ENCODE measurements at regions not wholly inside any gene's neighbourhood (a gene's known extent, or its start where the extent isn't known, plus 50 kb on each side); places are given as distances from the start of the nearest gene placed in this dataset.
"Not testable (repeated sequence)": the region's sequence is repeated elsewhere in the genome, so short reads cannot be mapped to it uniquely, and the experiment has no call there.

DNA sequence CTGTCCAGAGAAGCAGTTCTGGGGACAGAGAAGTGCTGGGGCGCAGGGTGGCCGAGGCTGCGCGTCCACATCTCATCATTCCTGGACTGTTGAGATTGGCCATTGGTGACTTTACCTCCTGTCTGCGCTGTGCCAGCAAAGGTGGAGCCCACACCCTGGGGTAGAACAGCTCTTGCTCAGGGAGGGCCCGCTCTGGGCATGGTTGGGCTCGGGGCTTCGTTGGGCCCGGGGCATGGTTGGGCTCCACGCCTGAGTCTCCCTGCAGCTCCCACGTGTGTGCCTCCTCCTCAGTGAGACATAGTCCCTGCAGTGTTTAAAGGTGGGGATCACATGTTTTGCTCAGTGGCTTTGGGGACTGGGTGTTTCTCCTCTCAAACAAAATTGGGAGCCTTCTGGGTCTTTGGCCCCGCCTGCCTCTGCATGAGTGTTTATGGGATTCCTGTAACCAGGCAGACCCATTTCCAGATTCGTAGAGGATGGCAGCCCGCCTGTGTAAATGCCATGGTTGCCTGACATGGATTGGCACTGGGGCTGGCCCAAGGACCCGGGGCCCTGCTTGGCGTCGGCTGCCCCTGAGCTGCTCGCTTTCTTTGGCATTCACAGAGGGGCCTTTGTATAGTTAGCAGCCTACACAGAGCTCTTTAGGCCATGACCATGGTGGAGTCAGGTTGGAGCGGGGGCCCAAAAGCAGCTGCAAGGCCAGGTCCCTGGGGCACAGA is 104.6 kb downstream of the TLR5 start:
- no peak overlapping the region for H3K4me3 ChIP-seq (ENCODE audit: control insufficient read depth, low read depth, low read length)
- TF ChIP-seq, protein P1, sequence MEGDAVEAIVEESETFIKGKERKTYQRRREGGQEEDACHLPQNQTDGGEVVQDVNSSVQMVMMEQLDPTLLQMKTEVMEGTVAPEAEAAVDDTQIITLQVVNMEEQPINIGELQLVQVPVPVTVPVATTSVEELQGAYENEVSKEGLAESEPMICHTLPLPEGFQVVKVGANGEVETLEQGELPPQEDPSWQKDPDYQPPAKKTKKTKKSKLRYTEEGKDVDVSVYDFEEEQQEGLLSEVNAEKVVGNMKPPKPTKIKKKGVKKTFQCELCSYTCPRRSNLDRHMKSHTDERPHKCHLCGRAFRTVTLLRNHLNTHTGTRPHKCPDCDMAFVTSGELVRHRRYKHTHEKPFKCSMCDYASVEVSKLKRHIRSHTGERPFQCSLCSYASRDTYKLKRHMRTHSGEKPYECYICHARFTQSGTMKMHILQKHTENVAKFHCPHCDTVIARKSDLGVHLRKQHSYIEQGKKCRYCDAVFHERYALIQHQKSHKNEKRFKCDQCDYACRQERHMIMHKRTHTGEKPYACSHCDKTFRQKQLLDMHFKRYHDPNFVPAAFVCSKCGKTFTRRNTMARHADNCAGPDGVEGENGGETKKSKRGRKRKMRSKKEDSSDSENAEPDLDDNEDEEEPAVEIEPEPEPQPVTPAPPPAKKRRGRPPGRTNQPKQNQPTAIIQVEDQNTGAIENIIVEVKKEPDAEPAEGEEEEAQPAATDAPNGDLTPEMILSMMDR (IDR thresholded peaks at IDR 0.05; ENCODE audit: control insufficient read depth, insufficient read depth, low read depth, low read length, missing control alignments), result no peak
- no peak for DNase-seq (ENCODE audit: low read depth)

DNA sequence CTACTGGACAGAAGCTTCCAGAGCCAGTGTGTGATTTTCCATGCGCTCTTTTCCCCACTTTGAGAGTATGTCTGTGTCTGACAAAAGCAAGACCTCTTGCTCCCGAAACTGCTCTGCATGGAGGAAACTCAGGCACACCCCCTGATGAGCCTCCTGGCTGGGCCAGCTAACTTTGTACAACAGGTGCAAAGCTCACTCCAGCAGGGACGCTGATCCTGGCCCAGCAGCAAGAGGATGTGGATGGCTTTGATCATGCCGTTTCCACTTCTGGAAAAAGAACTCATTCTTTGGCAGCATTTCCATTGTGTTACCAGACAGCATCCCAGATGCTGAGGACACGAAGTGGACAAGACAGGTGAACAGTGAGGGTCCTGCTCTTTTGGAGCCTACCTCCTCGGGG is 103.1 kb downstream of the TLR5 start:
- H3K4me3 ChIP-seq (ENCODE audit: control insufficient read depth, low read depth, low read length), result no peak overlapping the region
- DNase-seq (ENCODE audit: low read depth), result no peak
- TF ChIP-seq, protein P1 (IDR thresholded peaks at IDR 0.05; ENCODE audit: control insufficient read depth, insufficient read depth, low read depth, low read length, missing control alignments), result no peak

DNA sequence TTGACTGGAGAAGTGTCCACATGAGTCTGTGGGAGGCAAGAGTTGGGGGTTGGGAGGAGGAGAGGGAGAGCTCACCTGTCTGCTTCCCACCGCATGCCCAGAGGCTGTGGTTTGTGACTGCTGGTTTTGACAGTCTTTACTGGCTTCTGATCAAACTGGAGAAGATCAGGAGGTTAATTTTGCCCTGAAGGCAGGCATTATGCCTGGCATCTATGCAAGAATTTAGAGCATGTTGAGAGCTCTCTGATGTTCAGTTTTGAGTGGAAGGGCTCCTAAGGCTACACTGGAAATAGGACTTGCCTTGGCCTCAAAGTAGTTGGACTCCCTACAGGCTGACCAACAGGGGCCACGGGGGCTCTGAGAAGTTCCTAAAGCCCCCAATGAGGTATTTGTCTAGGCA is 101.6 kb downstream of the TLR5 start:
- TF ChIP-seq, protein P1 (IDR thresholded peaks at IDR 0.05; ENCODE audit: control insufficient read depth, insufficient read depth, low read depth, low read length, missing control alignments), result no peak

DNA sequence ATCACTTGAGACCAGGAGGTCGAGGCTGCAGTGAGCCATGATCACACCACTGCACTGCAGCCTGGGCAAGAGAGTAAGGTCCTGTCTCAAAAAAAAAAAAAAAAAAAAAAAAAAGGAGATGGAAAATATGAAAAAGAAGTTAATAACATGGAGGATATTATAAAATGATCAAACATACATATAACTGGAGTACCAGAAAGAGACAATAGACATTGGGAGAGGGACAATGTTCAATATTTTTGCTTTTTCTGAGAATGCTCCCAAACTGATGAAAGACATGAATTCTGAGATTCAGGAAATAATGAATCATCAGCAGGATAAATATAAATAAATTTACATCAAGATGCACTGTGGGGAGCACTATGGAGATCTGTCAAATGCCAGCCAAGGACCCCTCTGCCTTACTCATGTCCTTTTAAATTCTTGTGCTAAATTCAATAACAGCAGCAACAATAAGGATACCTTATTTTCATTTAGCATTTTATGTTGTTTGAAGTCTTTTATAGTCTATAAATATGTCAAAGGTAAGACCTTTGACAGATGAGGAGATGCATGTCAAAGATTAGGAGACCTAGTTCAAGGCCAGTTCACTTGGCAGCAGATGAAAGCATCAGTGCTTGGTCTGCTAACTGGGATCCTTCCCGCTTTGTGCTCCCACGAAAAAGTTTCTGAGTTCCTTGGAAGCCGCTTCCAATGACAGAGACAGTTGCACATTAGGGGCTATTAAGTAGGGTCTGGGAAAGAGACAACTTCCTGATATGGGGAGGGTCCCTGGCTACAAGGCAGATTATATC is 97.7 kb downstream of the TLR5 start:
- DNase-seq (ENCODE audit: low read depth), result no peak
- TF ChIP-seq, protein P1 (IDR thresholded peaks at IDR 0.05; ENCODE audit: control insufficient read depth, insufficient read depth, low read depth, low read length, missing control alignments), result no peak
- no peak overlapping the region for H3K4me3 ChIP-seq (ENCODE audit: control insufficient read depth, low read depth, low read length)

More for the DNA sequence above, 101.6 kb downstream of the TLR5 start:
- no peak overlapping the region for H3K4me3 ChIP-seq (ENCODE audit: control insufficient read depth, low read depth, low read length)
- no peak for DNase-seq (ENCODE audit: low read depth)

DNA sequence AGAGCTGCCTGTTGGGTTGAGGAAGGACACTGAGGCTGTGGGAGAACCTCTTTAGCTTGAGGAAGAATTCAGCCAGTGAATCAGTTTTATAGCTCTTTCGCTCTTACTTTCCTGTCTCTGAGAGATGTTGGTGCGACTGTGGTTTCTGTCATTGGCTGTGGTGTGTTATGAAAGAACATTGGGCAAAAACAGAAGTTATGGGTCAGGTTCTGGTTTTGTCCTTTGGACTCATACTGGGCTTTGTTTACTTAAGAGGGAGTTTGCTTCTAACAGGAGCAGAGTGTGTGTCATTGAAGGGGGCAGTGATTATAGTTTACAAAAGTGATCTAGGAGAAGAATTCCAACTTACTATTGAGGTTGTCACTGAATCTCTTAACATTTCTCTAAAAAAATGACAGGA is 97.0 kb downstream of the TLR5 start:
- no peak for DNase-seq (ENCODE audit: low read depth)
- TF ChIP-seq, protein P1 (IDR thresholded peaks at IDR 0.05; ENCODE audit: control insufficient read depth, insufficient read depth, low read depth, low read length, missing control alignments), result no peak
- H3K4me3 ChIP-seq (ENCODE audit: control insufficient read depth, low read depth, low read length), result no peak overlapping the region

DNA sequence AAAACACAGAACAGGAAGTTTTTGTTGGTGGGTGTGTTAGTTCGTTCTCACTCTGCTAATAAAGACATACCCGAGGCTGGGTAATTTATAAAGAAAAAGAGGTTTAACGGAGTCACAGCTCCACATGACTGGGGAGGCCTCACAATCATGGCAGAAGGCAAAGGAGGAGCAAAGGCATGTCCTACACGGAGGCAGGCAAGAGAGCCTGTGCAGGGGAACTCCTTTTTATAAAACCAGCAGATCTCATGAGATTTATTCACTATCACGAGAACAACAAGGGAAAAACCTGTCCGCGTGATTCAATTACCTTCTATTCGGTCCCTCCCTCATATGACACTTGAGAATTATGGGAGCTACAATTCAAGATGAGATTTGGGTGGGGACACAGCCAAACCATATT is 96.6 kb downstream of the TLR5 start:
- not testable (repeated sequence) for DNase-seq (ENCODE audit: low read depth); H3K4me3 ChIP-seq (ENCODE audit: control insufficient read depth, low read depth, low read length)

DNA sequence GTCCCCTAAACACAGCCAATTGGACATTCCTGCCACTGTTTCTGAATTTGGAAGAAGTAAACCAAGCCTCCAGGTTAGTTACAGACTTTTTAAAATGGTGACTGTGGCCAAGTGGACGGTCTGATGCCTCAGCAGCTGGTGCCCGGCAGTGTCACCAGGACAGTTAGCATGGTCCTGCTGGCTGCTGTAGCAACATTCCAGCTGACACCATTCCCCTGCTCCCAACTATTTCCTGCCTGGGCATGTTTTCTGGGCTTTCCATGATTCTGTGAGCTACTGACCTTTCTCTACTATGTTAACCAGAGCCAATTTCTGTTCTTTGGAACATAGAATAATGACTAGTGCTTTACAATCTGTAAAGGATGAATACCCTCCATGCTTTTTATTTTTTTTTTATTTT is 95.0 kb downstream of the TLR5 start:
- H3K4me3 ChIP-seq (ENCODE audit: control insufficient read depth, low read depth, low read length), result no peak overlapping the region
- no peak for DNase-seq (ENCODE audit: low read depth)
- TF ChIP-seq, protein P1 (IDR thresholded peaks at IDR 0.05; ENCODE audit: control insufficient read depth, insufficient read depth, low read depth, low read length, missing control alignments), result no peak
